HEK293 (cell line): ENCODE measurements at regions not wholly inside any gene's neighbourhood (a gene's known extent, or its start where the extent isn't known, plus 50 kb on each side); places are given as distances from the start of the nearest gene placed in this dataset.
A peak's percentile ranks its signal among the peaks of the same experiment; 100 is the strongest.

Experiments
- CTCF ChIA-PET: fragments of 350-600 bp; formaldehyde crosslinking; extraction: SDS; loops from one replicate; lab custom pipeline; 2021; ENCODE audit warnings: antibody characterized with exemption; lab: Yijun Ruan, JAX
- POLR2A ChIA-PET: fragments of 300-600 bp; formaldehyde crosslinking; extraction: SDS; loops from one replicate; lab custom pipeline; 2020; ENCODE audit warnings: antibody characterized with exemption, inconsistent platforms; lab: Yijun Ruan, JAX
- H3K27ac ChIP-seq: fragments of 200-500 bp; sonication (Bioruptor generic); 2 replicates; pipeline ENCODE4 v1.5.1; 2014; ENCODE audit warnings: low read depth, low read length, control low read depth, inconsistent platforms; ENCODE audit errors: extremely low read depth
- H3K36me3 ChIP-seq, 2 experiments: fragments of 200-500 bp in 1 of 2; sonication (Bioruptor generic) in 1 of 2; 1 replicate in 1 of 2; 2 replicates in 1 of 2; pipeline ENCODE4 v1.5.1; 2014 to 2017; ENCODE audit warnings: inconsistent platforms in 2 of 2, low read length in 2 of 2; ENCODE audit not compliant: control insufficient read depth in 2 of 2, insufficient read depth in 1 of 2
- H3K4me1 ChIP-seq: fragments of 200-500 bp; sonication (Bioruptor generic); 2 replicates; pipeline ENCODE4 v1.5.1; 2014; ENCODE audit warnings: mild to moderate bottlenecking, low read length, inconsistent platforms; ENCODE audit not compliant: control insufficient read depth, insufficient read depth
- H3K4me3 ChIP-seq: 2 replicates; pipeline ENCODE4 v1.5.1; 2011; ENCODE audit warnings: low read depth, mild to moderate bottlenecking, control low read depth, low read length, moderate library complexity
- H3K9me3 ChIP-seq: fragments of 200-500 bp; sonication (Bioruptor generic); 2 replicates; pipeline ENCODE4 v1.5.1; 2014; ENCODE audit warnings: low read depth, low read length, inconsistent platforms; ENCODE audit not compliant: control insufficient read depth, insufficient read depth
- GLIS2 ChIP-seq: fragments of 450-650 bp; formaldehyde crosslinking; IDR thresholded peaks from 2 replicates; pipeline ENCODE4 v1.5.1; 2016; ENCODE audit warnings: missing biosample characterization, missing genetic modification characterization
- IKZF3 ChIP-seq: fragments of 450-650 bp; IDR thresholded peaks from 2 replicates; pipeline ENCODE4 v1.5.0; 2018; ENCODE audit warnings: missing biosample characterization, mild to moderate bottlenecking, missing genetic modification characterization, moderate library complexity
- KLF17 ChIP-seq: fragments of 450-650 bp; formaldehyde crosslinking; IDR thresholded peaks from 2 replicates; pipeline ENCODE4 v1.5.1; 2016; ENCODE audit warnings: missing biosample characterization, missing genetic modification characterization
- PBX3 ChIP-seq: sonication (generic); formaldehyde crosslinking; IDR thresholded peaks from 2 replicates; pipeline ENCODE4 v1.8.1; 2022; ENCODE audit warnings: mild to moderate bottlenecking, moderate library complexity, missing genetic modification reagents
- PRDM2 ChIP-seq: fragments of 450-650 bp; formaldehyde crosslinking; IDR thresholded peaks from 2 replicates; pipeline ENCODE4 v1.5.1; 2016; ENCODE audit warnings: missing biosample characterization, missing genetic modification characterization, borderline replicate concordance
- SP3 ChIP-seq: fragments of 450-650 bp; formaldehyde crosslinking; IDR thresholded peaks from 2 replicates; pipeline ENCODE4 v1.5.1; 2016; ENCODE audit warnings: missing biosample characterization, missing genetic modification characterization
- TRIM28 ChIP-seq: IDR thresholded peaks from 2 replicates; pipeline ENCODE4 v1.6.1; 2011; ENCODE audit warnings: low read length, control low read depth, borderline replicate concordance
- ZBTB20 ChIP-seq: fragments of 450-650 bp; formaldehyde crosslinking; IDR thresholded peaks from 2 replicates; pipeline ENCODE4 v1.5.1; 2016; ENCODE audit warnings: missing biosample characterization, missing genetic modification characterization
- ZBTB8A ChIP-seq: fragments of 450-650 bp; formaldehyde crosslinking; IDR thresholded peaks from 2 replicates; pipeline ENCODE4 v1.5.1; 2016; ENCODE audit warnings: missing biosample characterization, missing genetic modification characterization
- ZFP41 ChIP-seq: fragments of 450-650 bp; formaldehyde crosslinking; IDR thresholded peaks from 2 replicates; pipeline ENCODE4 v1.5.1; 2016; ENCODE audit warnings: missing biosample characterization, missing genetic modification characterization, borderline replicate concordance
- ZFP69B ChIP-seq: fragments of 450-650 bp; formaldehyde crosslinking; IDR thresholded peaks from 2 replicates; pipeline ENCODE4 v1.5.1; 2016; ENCODE audit warnings: missing biosample characterization, missing genetic modification characterization
- ZIC2 ChIP-seq: fragments of 450-650 bp; formaldehyde crosslinking; IDR thresholded peaks from 2 replicates; pipeline ENCODE4 v1.5.1; 2016; ENCODE audit warnings: missing biosample characterization, missing genetic modification characterization
- ZNF121 ChIP-seq: fragments of 450-650 bp; formaldehyde crosslinking; IDR thresholded peaks from 2 replicates; pipeline ENCODE4 v1.5.1; 2016; ENCODE audit warnings: missing biosample characterization, missing genetic modification characterization
- ZNF202 ChIP-seq: fragments of 450-650 bp; formaldehyde crosslinking; IDR thresholded peaks from 2 replicates; pipeline ENCODE4 v1.5.1; 2016; ENCODE audit warnings: missing biosample characterization, missing genetic modification characterization, borderline replicate concordance
- ZNF292 ChIP-seq: fragments of 450-650 bp; formaldehyde crosslinking; IDR thresholded peaks from 2 replicates; pipeline ENCODE4 v1.5.1; 2016; ENCODE audit warnings: low read depth, missing biosample characterization, missing genetic modification characterization, borderline replicate concordance
- ZNF335 ChIP-seq: fragments of 450-650 bp; formaldehyde crosslinking; conservative IDR thresholded peaks from 2 replicates; pipeline ENCODE4 v1.5.1; 2016; ENCODE audit warnings: missing biosample characterization, missing genetic modification characterization
- ZNF366 ChIP-seq: fragments of 450-650 bp; formaldehyde crosslinking; conservative IDR thresholded peaks from 2 replicates; pipeline ENCODE4 v1.5.1; 2016; ENCODE audit warnings: missing biosample characterization, missing genetic modification characterization
- ZNF488 ChIP-seq: fragments of 450-650 bp; formaldehyde crosslinking; IDR thresholded peaks from 2 replicates; pipeline ENCODE4 v1.5.1; 2016; ENCODE audit warnings: missing biosample characterization, missing genetic modification characterization
- ZNF529 ChIP-seq: fragments of 450-650 bp; formaldehyde crosslinking; IDR thresholded peaks from 2 replicates; pipeline ENCODE4 v1.5.1; 2017; ENCODE audit warnings: missing genetic modification characterization, missing biosample characterization; ENCODE audit not compliant: insufficient replicate concordance
- ZNF585B ChIP-seq: fragments of 450-650 bp; formaldehyde crosslinking; IDR thresholded peaks from 2 replicates; pipeline ENCODE4 v1.5.1; 2016; ENCODE audit warnings: missing biosample characterization, missing genetic modification characterization
- ZNF600 ChIP-seq: fragments of 450-650 bp; formaldehyde crosslinking; IDR thresholded peaks from 2 replicates; pipeline ENCODE4 v1.5.1; 2016; ENCODE audit warnings: missing biosample characterization, missing genetic modification characterization
- ZNF624 ChIP-seq: fragments of 450-650 bp; formaldehyde crosslinking; IDR thresholded peaks from 2 replicates; pipeline ENCODE4 v1.5.1; 2017; ENCODE audit warnings: missing biosample characterization, missing genetic modification characterization
- ZNF830 ChIP-seq: fragments of 450-650 bp; IDR thresholded peaks from 2 replicates; pipeline ENCODE4 v1.5.0; 2018; ENCODE audit warnings: missing biosample characterization, missing genetic modification characterization, low read depth, mild to moderate bottlenecking, moderate library complexity

- TF ChIP-seq ZNF529, result no peak
- TF ChIP-seq PBX3, result no peak
- TF ChIP-seq ZIC2 (tag by site-specific recombination), result peak; percentile 67
- no peak for TF ChIP-seq ZNF335
- TF ChIP-seq ZNF585B (tag by site-specific recombination), result no peak
- 0 out of 2 replicates have a peak, but pooled peaks have one; percentile 11 for TF ChIP-seq ZBTB8A (tag by site-specific recombination)
Measured at GRCh38 chr13:74751739-74752138, 617.5 kb upstream of the KLF12 start (continued).

GRCh38 chr13:74747186-74747955 lies 613.2 kb upstream of the KLF12 start:
- Histone ChIP-seq H3K36me3 (no peaks in the 10 kb centered on the region), H3K4me3 (no peak overlapping the region), H3K27ac (no peak overlapping the region), H3K9me3 (no peaks in the 10 kb centered on the region), H3K4me1 (no peaks in the 10 kb centered on the region)
- no peak for TF ChIP-seq IKZF3 (tag by site-specific recombination)
- TF ChIP-seq ZBTB20 (tag by site-specific recombination), result no peak
- no peak for TF ChIP-seq ZNF366 (tag by site-specific recombination)
- TF ChIP-seq ZNF830, result no peak
- no peak for TF ChIP-seq ZNF600
- TF ChIP-seq KLF17, result no peak
- no peak for TF ChIP-seq ZNF121 (tag by site-specific recombination)
- no peak for TF ChIP-seq TRIM28
- POLR2A ChIA-PET, result no interaction called here
- CTCF ChIA-PET, result interaction anchor here (0.6 kb wide), 1 partner anchor 1097 kb away, joined by 3 read pairs; no protein-coding TSS in a partner anchor

- CTCF ChIA-PET, result no interaction called here
- Histone ChIP-seq H3K9me3 (no peaks in the 10 kb centered on the region), H3K36me3 (no peaks in the 10 kb centered on the region), H3K4me3 (no peak overlapping the region), H3K27ac (no peak overlapping the region), H3K4me1 (no peaks in the 10 kb centered on the region)
- POLR2A ChIA-PET, result no interaction called here
- TF ChIP-seq ZFP69B, result no peak
- no peak for TF ChIP-seq PRDM2 (tag by site-specific recombination)
- no peak for TF ChIP-seq ZNF292 (tag by site-specific recombination)
- TF ChIP-seq IKZF3 (tag by site-specific recombination), result no peak
- TF ChIP-seq ZFP41 (tag by site-specific recombination), result no peak
- no peak for TF ChIP-seq SP3 (tag by site-specific recombination)
- no peak for TF ChIP-seq GLIS2 (tag by site-specific recombination)
- TF ChIP-seq ZNF202 (tag by site-specific recombination), result no peak
- TF ChIP-seq ZNF488 (tag by site-specific recombination), result no peak
- TF ChIP-seq ZNF624 (tag by site-specific recombination), result no peak
Measured at GRCh38 chr13:74743992-74744391, 609.8 kb upstream of the KLF12 start.
